Astrocyte (in vitro differentiated cells and primary cell): ENCODE measurements at regions not wholly inside any gene's neighbourhood (a gene's known extent, or its start where the extent isn't known, plus 50 kb on each side); places are given as distances from the start of the nearest gene placed in this dataset.

Experiments
- EZH2 ChIP-seq: IDR thresholded peaks from 2 replicates; pipeline ENCODE4 v1.6.1; 2012; ENCODE audit warnings: mild to moderate bottlenecking, low read length, inconsistent platforms; ENCODE audit not compliant: insufficient read depth
- TF ChIP-seq, protein P1 (sequence below): IDR thresholded peaks from 2 replicates; pipeline ENCODE4 v1.5.1; 2011; ENCODE audit warnings: low read depth, mild to moderate bottlenecking, inconsistent platforms, low read length, moderate library complexity; ENCODE audit not compliant: insufficient read depth

DNA sequence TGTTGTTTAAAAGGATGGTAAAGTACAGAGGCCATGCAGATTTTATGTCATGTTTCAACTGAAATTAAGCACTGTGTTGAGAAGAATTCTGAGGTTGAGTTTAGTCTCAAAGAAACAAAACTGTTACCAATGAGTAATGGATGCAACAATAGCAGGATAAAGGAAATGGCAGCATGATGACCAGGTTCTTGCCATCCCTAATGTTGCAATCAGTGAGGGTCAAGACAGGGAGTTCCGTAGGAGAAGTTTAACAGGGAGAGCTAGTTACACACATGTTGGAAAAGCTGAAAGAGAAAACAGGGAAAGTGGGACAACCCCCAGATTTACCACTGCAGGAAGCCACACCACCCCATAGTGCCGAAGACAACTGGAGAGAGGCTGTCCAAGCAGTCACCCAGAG lies 343.8 kb upstream of the EPHA4 start:
- TF ChIP-seq, protein P1, sequence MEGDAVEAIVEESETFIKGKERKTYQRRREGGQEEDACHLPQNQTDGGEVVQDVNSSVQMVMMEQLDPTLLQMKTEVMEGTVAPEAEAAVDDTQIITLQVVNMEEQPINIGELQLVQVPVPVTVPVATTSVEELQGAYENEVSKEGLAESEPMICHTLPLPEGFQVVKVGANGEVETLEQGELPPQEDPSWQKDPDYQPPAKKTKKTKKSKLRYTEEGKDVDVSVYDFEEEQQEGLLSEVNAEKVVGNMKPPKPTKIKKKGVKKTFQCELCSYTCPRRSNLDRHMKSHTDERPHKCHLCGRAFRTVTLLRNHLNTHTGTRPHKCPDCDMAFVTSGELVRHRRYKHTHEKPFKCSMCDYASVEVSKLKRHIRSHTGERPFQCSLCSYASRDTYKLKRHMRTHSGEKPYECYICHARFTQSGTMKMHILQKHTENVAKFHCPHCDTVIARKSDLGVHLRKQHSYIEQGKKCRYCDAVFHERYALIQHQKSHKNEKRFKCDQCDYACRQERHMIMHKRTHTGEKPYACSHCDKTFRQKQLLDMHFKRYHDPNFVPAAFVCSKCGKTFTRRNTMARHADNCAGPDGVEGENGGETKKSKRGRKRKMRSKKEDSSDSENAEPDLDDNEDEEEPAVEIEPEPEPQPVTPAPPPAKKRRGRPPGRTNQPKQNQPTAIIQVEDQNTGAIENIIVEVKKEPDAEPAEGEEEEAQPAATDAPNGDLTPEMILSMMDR: no peak
- TF ChIP-seq EZH2: no peak
